ENCODE measurements at regions not wholly inside any gene's neighbourhood (a gene's known extent, or its start where the extent isn't known, plus 50 kb on each side); places are given as distances from the start of the nearest gene placed in this dataset.
"Not testable (repeated sequence)": the region's sequence is repeated elsewhere in the genome, so short reads cannot be mapped to it uniquely, and the experiment has no call there.

- in situ Hi-C loops (cut with HindIII; ENCODE audit: low pct_ligation_motif_present, low pct_unique_long_range_greater_than_20kb, low sequenced_read_pairs); DNase-seq: not testable (repeated sequence)
Observed at GRCh38 chr2:110313032-110313431, 100.7 kb upstream of the MTLN start.

GRCh38 chr2:110311713-110312444, 99.5 kb upstream of the MTLN start:
- in situ Hi-C loops (cut with HindIII; ENCODE audit: low pct_ligation_motif_present, low pct_unique_long_range_greater_than_20kb, low sequenced_read_pairs); DNase-seq: not testable (repeated sequence)

GRCh38 chr2:110310988-110311475, 98.7 kb upstream of the MTLN start:
- DNase-seq; in situ Hi-C loops (cut with HindIII; ENCODE audit: low pct_ligation_motif_present, low pct_unique_long_range_greater_than_20kb, low sequenced_read_pairs): not testable (repeated sequence)

GRCh38 chr2:110308728-110309127, 96.4 kb upstream of the MTLN start:
- DNase-seq; in situ Hi-C loops (cut with HindIII; ENCODE audit: low pct_ligation_motif_present, low pct_unique_long_range_greater_than_20kb, low sequenced_read_pairs): not testable (repeated sequence)

- in situ Hi-C loops (cut with HindIII; ENCODE audit: low pct_ligation_motif_present, low pct_unique_long_range_greater_than_20kb, low sequenced_read_pairs); DNase-seq: not testable (repeated sequence)
Observed at GRCh38 chr2:110292807-110293206, 80.5 kb upstream of the MTLN start.

- in situ Hi-C loops (cut with HindIII; ENCODE audit: low pct_ligation_motif_present, low pct_unique_long_range_greater_than_20kb, low sequenced_read_pairs) = not testable (repeated sequence)
Observed at GRCh38 chr2:110291909-110292579, 79.7 kb upstream of the MTLN start.

GRCh38 chr2:110287817-110288216, 75.5 kb upstream of the MTLN start:
- in situ Hi-C loops (cut with HindIII; ENCODE audit: low pct_ligation_motif_present, low pct_unique_long_range_greater_than_20kb, low sequenced_read_pairs); DNase-seq: not testable (repeated sequence)

More at GRCh38 chr2:110291909-110292579, 79.7 kb upstream of the MTLN start:
- DNase-seq = not testable (repeated sequence)

- DNase-seq; in situ Hi-C loops (cut with HindIII; ENCODE audit: low pct_ligation_motif_present, low pct_unique_long_range_greater_than_20kb, low sequenced_read_pairs): not testable (repeated sequence)
Observed at GRCh38 chr2:110287253-110287652, 74.9 kb upstream of the MTLN start.

- DNase-seq; in situ Hi-C loops (cut with HindIII; ENCODE audit: low pct_ligation_motif_present, low pct_unique_long_range_greater_than_20kb, low sequenced_read_pairs): not testable (repeated sequence)
Observed at GRCh38 chr2:110285002-110285401, 72.7 kb upstream of the MTLN start.

- in situ Hi-C loops (cut with HindIII; ENCODE audit: low pct_ligation_motif_present, low pct_unique_long_range_greater_than_20kb, low sequenced_read_pairs); DNase-seq: not testable (repeated sequence)
Observed at GRCh38 chr2:110280804-110281203, 68.5 kb upstream of the MTLN start.

- DNase-seq; in situ Hi-C loops (cut with HindIII; ENCODE audit: low pct_ligation_motif_present, low pct_unique_long_range_greater_than_20kb, low sequenced_read_pairs): not testable (repeated sequence)
Observed at GRCh38 chr2:110277054-110277453, 64.7 kb upstream of the MTLN start.

GRCh38 chr2:110276092-110276491, 63.7 kb upstream of the MTLN start:
- in situ Hi-C loops (cut with HindIII; ENCODE audit: low pct_ligation_motif_present, low pct_unique_long_range_greater_than_20kb, low sequenced_read_pairs) = not testable (repeated sequence)

GRCh38 chr2:110269674-110270073, 57.3 kb upstream of the MTLN start:
- DNase-seq; in situ Hi-C loops (cut with HindIII; ENCODE audit: low pct_ligation_motif_present, low pct_unique_long_range_greater_than_20kb, low sequenced_read_pairs): not testable (repeated sequence)

More at GRCh38 chr2:110276092-110276491, 63.7 kb upstream of the MTLN start:
- DNase-seq = not testable (repeated sequence)

- in situ Hi-C loops (cut with HindIII; ENCODE audit: low pct_ligation_motif_present, low pct_unique_long_range_greater_than_20kb, low sequenced_read_pairs); DNase-seq: not testable (repeated sequence)
Observed at GRCh38 chr2:110267828-110268407, 55.6 kb upstream of the MTLN start.

- in situ Hi-C loops (cut with HindIII; ENCODE audit: low pct_ligation_motif_present, low pct_unique_long_range_greater_than_20kb, low sequenced_read_pairs); DNase-seq: not testable (repeated sequence)
Observed at GRCh38 chr2:110264804-110265203, 52.5 kb upstream of the MTLN start.

- DNase-seq; in situ Hi-C loops (cut with HindIII; ENCODE audit: low pct_ligation_motif_present, low pct_unique_long_range_greater_than_20kb, low sequenced_read_pairs): not testable (repeated sequence)
Observed at GRCh38 chr2:110264076-110264681, 51.8 kb upstream of the MTLN start.

GRCh38 chr2:110263462-110263861, 51.1 kb upstream of the MTLN start:
- in situ Hi-C loops (cut with HindIII; ENCODE audit: low pct_ligation_motif_present, low pct_unique_long_range_greater_than_20kb, low sequenced_read_pairs); DNase-seq: not testable (repeated sequence)

All from ACHN (cell line).